ENCODE measurements at regions not wholly inside any gene's neighbourhood (a gene's known extent, or its start where the extent isn't known, plus 50 kb on each side); places are given as distances from the start of the nearest gene placed in this dataset.
A peak's percentile ranks its signal among the peaks of the same experiment; 100 is the strongest.

DNA sequence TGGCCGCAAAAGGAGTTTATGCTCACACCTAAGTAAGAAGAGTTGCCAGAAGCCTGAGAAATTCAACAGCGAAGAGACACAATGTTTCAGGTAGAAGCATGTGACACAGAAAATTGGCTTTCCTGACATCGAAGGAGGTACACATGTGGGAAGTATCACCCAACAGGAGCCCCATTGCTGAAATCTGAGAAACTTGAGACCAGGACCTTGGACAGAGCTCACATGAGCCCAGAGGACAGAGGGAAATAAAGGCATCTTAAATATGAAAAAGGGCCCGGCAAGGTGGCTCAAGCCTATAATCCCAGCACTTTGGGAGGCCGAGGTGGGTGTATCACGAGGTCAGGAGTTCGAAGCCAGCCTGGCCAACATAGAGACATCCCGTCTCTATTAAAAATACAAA is 304.1 kb upstream of the C16orf82 start:
- in situ Hi-C loops (cut with HindIII; ENCODE audit: low sequenced_read_pairs) = no loop called here
- no peak for DNase-seq (ENCODE audit: low read depth, low spot score)
- H3K4me3 ChIP-seq (ENCODE audit: low read depth, low read length) = no peak overlapping the region
- TF ChIP-seq, protein P1, sequence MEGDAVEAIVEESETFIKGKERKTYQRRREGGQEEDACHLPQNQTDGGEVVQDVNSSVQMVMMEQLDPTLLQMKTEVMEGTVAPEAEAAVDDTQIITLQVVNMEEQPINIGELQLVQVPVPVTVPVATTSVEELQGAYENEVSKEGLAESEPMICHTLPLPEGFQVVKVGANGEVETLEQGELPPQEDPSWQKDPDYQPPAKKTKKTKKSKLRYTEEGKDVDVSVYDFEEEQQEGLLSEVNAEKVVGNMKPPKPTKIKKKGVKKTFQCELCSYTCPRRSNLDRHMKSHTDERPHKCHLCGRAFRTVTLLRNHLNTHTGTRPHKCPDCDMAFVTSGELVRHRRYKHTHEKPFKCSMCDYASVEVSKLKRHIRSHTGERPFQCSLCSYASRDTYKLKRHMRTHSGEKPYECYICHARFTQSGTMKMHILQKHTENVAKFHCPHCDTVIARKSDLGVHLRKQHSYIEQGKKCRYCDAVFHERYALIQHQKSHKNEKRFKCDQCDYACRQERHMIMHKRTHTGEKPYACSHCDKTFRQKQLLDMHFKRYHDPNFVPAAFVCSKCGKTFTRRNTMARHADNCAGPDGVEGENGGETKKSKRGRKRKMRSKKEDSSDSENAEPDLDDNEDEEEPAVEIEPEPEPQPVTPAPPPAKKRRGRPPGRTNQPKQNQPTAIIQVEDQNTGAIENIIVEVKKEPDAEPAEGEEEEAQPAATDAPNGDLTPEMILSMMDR (IDR thresholded peaks at IDR 0.05; ENCODE audit: low read depth, low read length) = no peak

DNA sequence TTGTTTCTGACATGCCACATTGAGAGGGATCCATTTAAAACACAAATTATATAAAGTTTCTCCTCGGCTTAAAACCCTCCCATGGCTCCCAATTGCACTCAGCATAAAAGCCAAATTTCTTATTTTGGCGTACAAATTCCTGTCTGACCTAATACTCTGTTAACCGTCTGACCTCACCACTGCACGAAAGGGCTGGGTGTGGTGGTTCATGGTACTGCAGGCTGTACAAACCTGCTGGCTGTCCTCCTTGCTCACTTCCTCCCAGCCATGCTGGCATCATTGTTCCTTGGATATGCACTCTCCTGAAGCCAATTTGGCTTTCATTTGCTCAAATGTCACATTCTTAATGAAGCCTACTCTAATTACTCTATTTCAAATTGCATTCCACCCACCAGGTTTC is 301.6 kb upstream of the C16orf82 start:
- TF ChIP-seq, protein P1 (IDR thresholded peaks at IDR 0.05; ENCODE audit: low read depth, low read length) = peak; percentile 26
- H3K4me3 ChIP-seq (ENCODE audit: low read depth, low read length) = no peak overlapping the region
- no peak for DNase-seq (ENCODE audit: low read depth, low spot score)
- in situ Hi-C loops (cut with HindIII; ENCODE audit: low sequenced_read_pairs) = no loop called here

DNA sequence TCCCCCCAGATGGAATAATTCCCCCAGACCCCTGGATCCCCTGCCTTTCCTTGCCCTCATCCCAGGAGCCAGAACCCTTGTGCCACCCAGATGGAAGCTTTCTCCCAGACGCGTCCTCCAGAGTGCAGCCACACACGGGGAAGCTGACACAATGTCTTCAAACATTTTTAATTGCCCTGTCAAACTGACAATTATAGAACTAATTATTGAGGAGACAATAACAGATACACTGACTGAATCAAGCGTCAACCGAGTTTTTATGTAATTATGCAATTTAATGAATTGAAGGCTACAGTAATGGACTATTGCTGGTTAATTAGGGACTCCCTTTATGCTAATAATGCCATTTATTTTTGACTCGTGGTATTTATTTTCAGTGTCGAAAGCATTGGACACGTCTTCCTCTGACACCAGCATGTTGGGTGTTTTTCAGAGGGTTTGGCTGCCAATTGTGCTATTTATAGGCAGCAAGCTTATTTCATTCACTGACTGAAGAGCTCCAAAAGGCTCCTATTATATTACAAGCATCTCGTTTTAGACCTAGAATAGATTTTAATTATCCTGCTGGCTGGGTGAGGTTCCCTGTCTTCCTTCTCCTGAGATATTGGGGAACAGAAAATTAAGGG is 298.2 kb upstream of the C16orf82 start:
- TF ChIP-seq, protein P1 (IDR thresholded peaks at IDR 0.05; ENCODE audit: low read depth, low read length) = no peak
- H3K4me3 ChIP-seq (ENCODE audit: low read depth, low read length) = no peak overlapping the region
- in situ Hi-C loops (cut with HindIII; ENCODE audit: low sequenced_read_pairs) = no loop called here
- no peak for DNase-seq (ENCODE audit: low read depth, low spot score)

DNA sequence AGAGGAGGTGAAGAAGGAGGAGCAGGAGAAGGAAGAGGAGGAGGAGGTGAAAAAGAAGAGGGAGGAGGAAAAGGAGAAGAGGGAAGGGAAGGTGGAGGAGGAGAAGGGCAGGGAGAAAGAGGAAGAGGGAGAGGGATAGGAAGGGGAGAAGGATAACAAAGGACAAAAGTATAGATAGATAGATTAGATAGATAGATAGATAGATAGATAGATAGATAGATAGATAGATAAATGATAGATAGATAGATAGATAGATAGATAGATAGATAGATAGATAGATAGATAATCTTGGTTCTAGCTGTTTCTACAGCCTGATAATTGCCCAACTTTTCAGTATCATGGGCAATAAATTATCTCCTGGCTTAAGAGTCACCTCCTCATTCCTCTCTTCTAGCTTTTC is 296.2 kb upstream of the C16orf82 start:
- DNase-seq (ENCODE audit: low read depth, low spot score) = no peak
- TF ChIP-seq, protein P1 (IDR thresholded peaks at IDR 0.05; ENCODE audit: low read depth, low read length) = no peak
- in situ Hi-C loops (cut with HindIII; ENCODE audit: low sequenced_read_pairs) = no loop called here
- no peak overlapping the region for H3K4me3 ChIP-seq (ENCODE audit: low read depth, low read length)

DNA sequence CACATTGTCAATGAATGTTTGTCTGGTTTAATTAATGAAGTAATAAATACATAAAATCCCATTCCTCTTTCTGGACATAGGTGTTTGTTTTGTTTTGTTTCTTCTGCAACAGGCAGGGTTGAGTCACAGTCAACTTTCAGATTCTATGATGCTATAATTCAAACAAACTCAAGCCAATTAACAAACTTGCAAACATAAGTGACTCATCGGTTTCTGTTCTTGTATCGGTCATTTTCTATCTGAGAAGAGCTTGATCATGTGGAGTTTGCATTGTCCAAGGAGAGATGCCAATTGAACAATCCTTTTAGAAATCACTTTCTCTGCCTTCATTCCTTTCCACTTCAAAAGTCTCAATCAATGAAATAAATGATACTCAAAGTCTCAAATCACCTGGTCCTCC is 294.2 kb upstream of the C16orf82 start:
- in situ Hi-C loops (cut with HindIII; ENCODE audit: low sequenced_read_pairs) = no loop called here
- no peak overlapping the region for H3K4me3 ChIP-seq (ENCODE audit: low read depth, low read length)
- TF ChIP-seq, protein P1 (IDR thresholded peaks at IDR 0.05; ENCODE audit: low read depth, low read length) = no peak
- DNase-seq (ENCODE audit: low read depth, low spot score) = no peak

DNA sequence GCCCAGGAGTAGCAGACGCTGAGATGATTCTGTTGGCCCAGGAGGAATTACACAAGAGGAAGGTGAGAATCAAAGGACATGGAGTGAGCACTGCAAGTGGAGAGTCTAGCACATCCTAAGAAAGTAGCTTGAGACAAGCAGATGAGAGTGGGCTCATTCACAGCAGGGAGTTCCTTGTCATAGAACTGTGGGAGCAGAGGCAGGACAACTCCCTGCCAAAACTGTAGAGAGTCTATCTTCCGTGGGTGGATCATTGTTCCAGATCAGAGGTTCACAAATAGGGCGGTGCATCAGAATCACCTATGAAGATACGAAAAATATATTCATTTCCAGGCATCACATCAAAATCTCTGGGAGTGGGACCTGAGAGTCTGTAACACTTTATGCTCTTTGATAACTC is 288.9 kb upstream of the C16orf82 start:
- DNase-seq (ENCODE audit: low read depth, low spot score) = no peak
- in situ Hi-C loops (cut with HindIII; ENCODE audit: low sequenced_read_pairs) = no loop called here
- no peak overlapping the region for H3K4me3 ChIP-seq (ENCODE audit: low read depth, low read length)
- TF ChIP-seq, protein P1 (IDR thresholded peaks at IDR 0.05; ENCODE audit: low read depth, low read length) = no peak

Data from astrocyte of the spinal cord (primary cell).